CD4-positive, alpha-beta T cell (primary cell): ENCODE measurements at regions not wholly inside any gene's neighbourhood (a gene's known extent, or its start where the extent isn't known, plus 50 kb on each side); places are given as distances from the start of the nearest gene placed in this dataset.

Experiments
- ATAC-seq: fragments of 200-7000 bp; cut with Tn5 transposase; one replicate; pipeline ENCODE4 v1.10.0; 2022; ENCODE audit warnings: mild to moderate bottlenecking; ENCODE audit not compliant: poor library complexity
- CTCF ChIA-PET: fragments of 350-600 bp; sonication (Branson Sonifier 250); formaldehyde crosslinking; loops from one replicate; lab custom pipeline; 2021; ENCODE audit warnings: antibody characterized with exemption, inconsistent platforms; lab: Charles Lee
- POLR2A ChIA-PET: fragments of 350-600 bp; sonication (Branson Sonifier 250); formaldehyde crosslinking; loops from one replicate; lab custom pipeline; 2021; ENCODE audit warnings: antibody characterized with exemption, inconsistent platforms; lab: Charles Lee
- DNase-seq, 14 experiments: peaks; one replicate each; pipeline ENCODE4 v3.0.0-alpha.2; 2013 to 2020; ENCODE audit warnings: mixed read lengths in 2 of 14
- H3K27ac ChIP-seq, 2 donors: one replicate each; pipeline versions ENCODE4 v1.5.1 to v1.7.0; 2013; ENCODE audit warnings: low read length in 2 of 2, low read depth in 1 of 2, mild to moderate bottlenecking in 1 of 2
- H3K27me3 ChIP-seq, 2 experiments: 1 replicate in 1 of 2; 2 replicates in 1 of 2; pipeline versions ENCODE4 v1.6.1 to v1.7.0; 2013; ENCODE audit warnings: low read length in 2 of 2, control low read depth in 1 of 2, mild to moderate bottlenecking in 1 of 2, moderate library complexity in 1 of 2; ENCODE audit not compliant: insufficient read depth in 2 of 2, control insufficient read depth in 1 of 2
- H3K36me3 ChIP-seq: one replicate; pipeline ENCODE4 v1.6.1; 2013; ENCODE audit warnings: low read length, control low read depth; ENCODE audit not compliant: insufficient read depth
- H3K4me1 ChIP-seq: one replicate; pipeline ENCODE4 v1.6.1; 2013; ENCODE audit warnings: low read length, control low read depth; ENCODE audit not compliant: insufficient read depth
- H3K4me3 ChIP-seq: one replicate; pipeline ENCODE4 v1.5.1; 2013; ENCODE audit warnings: mild to moderate bottlenecking, low read length, moderate library complexity
- H3K9me3 ChIP-seq, 2 experiments: 1 replicate in 1 of 2; 2 replicates in 1 of 2; pipeline versions ENCODE4 v1.6.1 to v1.7.0; 2013; ENCODE audit warnings: low read length in 2 of 2, mild to moderate bottlenecking in 2 of 2, control low read depth in 1 of 2, moderate library complexity in 1 of 2; ENCODE audit not compliant: control insufficient read depth in 1 of 2, insufficient read depth in 1 of 2
- H3K27ac Mint-ChIP-seq: one replicate; pipeline ENCODE4 v1.8.0; 2020; ENCODE audit warnings: mixed read lengths
- H3K27me3 Mint-ChIP-seq: one replicate; pipeline ENCODE4 v1.8.0; 2021; ENCODE audit warnings: mixed read lengths
- H3K36me3 Mint-ChIP-seq: one replicate; pipeline ENCODE4 v1.8.0; 2021; ENCODE audit warnings: low read depth, mixed read lengths
- H3K4me1 Mint-ChIP-seq: one replicate; pipeline ENCODE4 v1.8.0; 2021; ENCODE audit warnings: low read depth, mixed read lengths
- H3K4me3 Mint-ChIP-seq: one replicate; pipeline ENCODE4 v1.8.0; 2020; ENCODE audit warnings: mild to moderate bottlenecking, mixed read lengths
- H3K9me3 Mint-ChIP-seq: one replicate; pipeline ENCODE4 v1.8.0; 2020; ENCODE audit warnings: mixed read lengths
- intact Hi-C, 2 experiments: fragments of 100-400 bp; cut with DNase I in 1 of 2; cut with micrococcal nuclease in 1 of 2; formaldehyde crosslinking; loops; one replicate each; pipeline versions ENCODE4 v1.15.1 to v1.9.0; 2023 to 2025; cut with DNase I, micrococcal nuclease
- TF ChIP-seq, protein P1 (sequence below): fragments of 200-600 bp; IDR thresholded peaks from one replicate; pipeline ENCODE4 v1.8.0; 2022; ENCODE audit warnings: antibody characterized with exemption, mild to moderate bottlenecking

DNA sequence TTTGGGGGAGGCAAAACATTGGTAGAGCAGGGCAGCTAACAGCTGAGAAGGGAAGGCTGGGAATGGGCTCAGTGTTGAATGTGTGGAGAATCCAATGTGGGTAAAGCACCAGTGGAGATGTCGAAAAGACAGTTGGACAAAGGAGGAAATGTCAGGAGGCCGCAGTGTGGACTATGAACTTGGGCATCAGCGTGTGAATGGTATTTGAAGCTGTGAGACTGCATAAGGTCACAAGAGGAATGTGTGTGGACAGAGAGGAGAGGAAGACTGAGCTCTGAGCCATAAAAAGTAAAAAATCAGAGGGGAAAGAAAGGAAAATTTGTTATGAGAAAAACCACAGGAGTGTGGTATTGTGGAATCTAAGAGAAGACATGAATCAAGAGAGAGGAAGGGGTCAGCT, 99.4 kb upstream of the ADAMTS16 start:
- no peak overlapping the region for H3K27ac Mint-ChIP-seq
- H3K4me1 Mint-ChIP-seq: no peaks in the 10 kb centered on the region
- H3K9me3 Mint-ChIP-seq: no peaks in the 10 kb centered on the region
- Histone ChIP-seq H3K4me3 (no peak overlapping the region), H3K9me3 (no peaks in the 10 kb centered on the region), H3K27me3 (no peaks in the 10 kb centered on the region), H3K27ac (no peak overlapping the region), H3K36me3 (no peaks in the 10 kb centered on the region), H3K4me1 (no peaks in the 10 kb centered on the region)
- DNase-seq (no peak), ATAC-seq (no peak)
- TF ChIP-seq, protein P1, sequence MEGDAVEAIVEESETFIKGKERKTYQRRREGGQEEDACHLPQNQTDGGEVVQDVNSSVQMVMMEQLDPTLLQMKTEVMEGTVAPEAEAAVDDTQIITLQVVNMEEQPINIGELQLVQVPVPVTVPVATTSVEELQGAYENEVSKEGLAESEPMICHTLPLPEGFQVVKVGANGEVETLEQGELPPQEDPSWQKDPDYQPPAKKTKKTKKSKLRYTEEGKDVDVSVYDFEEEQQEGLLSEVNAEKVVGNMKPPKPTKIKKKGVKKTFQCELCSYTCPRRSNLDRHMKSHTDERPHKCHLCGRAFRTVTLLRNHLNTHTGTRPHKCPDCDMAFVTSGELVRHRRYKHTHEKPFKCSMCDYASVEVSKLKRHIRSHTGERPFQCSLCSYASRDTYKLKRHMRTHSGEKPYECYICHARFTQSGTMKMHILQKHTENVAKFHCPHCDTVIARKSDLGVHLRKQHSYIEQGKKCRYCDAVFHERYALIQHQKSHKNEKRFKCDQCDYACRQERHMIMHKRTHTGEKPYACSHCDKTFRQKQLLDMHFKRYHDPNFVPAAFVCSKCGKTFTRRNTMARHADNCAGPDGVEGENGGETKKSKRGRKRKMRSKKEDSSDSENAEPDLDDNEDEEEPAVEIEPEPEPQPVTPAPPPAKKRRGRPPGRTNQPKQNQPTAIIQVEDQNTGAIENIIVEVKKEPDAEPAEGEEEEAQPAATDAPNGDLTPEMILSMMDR: no peak
- H3K27me3 Mint-ChIP-seq: no peaks in the 10 kb centered on the region
- intact Hi-C loops: no loop called here
- CTCF ChIA-PET: no interaction called here
- H3K4me3 Mint-ChIP-seq: no peak overlapping the region
- H3K36me3 Mint-ChIP-seq: no peaks in the 10 kb centered on the region
- POLR2A ChIA-PET: no interaction called here

DNA sequence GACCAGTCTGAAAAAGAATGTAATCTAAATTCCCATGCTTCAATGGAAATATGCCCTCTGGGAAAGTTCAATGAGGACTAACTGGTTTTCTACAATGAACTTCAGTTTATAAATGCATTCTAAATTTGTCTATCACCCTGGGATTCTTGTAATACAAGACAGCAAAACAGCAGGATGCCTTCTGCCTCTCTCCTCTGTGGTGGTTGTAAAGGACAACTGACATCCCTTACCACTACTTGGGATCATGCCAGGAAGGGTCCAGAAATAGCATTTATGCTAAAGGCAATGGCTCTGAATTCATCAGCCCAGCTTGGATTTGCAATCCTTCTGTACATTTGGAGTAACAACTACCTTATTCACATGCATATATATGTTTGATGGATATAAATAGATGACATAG, 97.3 kb upstream of the ADAMTS16 start:
- Histone ChIP-seq H3K4me1 (no peaks in the 10 kb centered on the region), H3K36me3 (no peaks in the 10 kb centered on the region), H3K27ac (no peak overlapping the region), H3K27me3 (no peaks in the 10 kb centered on the region), H3K4me3 (no peak overlapping the region), H3K9me3 (no peaks in the 10 kb centered on the region)
- Mint-ChIP-seq H3K4me3 (no peak overlapping the region), H3K36me3 (no peaks in the 10 kb centered on the region), H3K4me1 (no peaks in the 10 kb centered on the region), H3K9me3 (no peaks in the 10 kb centered on the region), H3K27me3 (no peaks in the 10 kb centered on the region), H3K27ac (no peak overlapping the region)
- TF ChIP-seq, protein P1: no peak
- intact Hi-C loops: no loop called here
- ChIA-PET CTCF (no interaction called here), POLR2A (no interaction called here)
- no peak for DNase-seq
- ATAC-seq: no peak

DNA sequence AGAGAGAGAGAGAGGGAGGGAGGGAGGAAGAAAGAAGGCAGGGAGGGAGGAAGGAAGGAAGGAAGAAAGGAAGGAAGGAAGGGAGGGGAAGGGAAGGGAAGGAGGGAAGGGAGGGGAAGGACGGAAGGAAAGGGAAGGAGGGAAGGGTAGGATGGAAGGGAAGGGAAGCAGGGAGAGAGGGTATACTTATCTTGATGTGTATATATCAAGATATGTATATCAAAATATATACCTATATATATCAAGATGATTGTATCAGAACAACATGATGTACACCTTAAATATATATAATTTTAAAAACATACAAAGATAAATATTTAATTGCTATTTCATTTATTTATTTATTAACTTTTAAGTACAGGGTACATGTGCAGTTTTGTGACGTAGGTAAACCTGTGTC, 96.8 kb upstream of the ADAMTS16 start:
- no peak overlapping the region for H3K4me3 Mint-ChIP-seq

More for the DNA sequence above, 96.8 kb upstream of the ADAMTS16 start:
- H3K36me3 ChIP-seq: no peaks in the 10 kb centered on the region
- H3K27me3 ChIP-seq: no peaks in the 10 kb centered on the region
- H3K27ac ChIP-seq: no peak overlapping the region
- POLR2A ChIA-PET: no interaction called here
- Mint-ChIP-seq H3K9me3 (no peaks in the 10 kb centered on the region), H3K4me1 (no peaks in the 10 kb centered on the region), H3K27ac (no peak overlapping the region), H3K27me3 (no peaks in the 10 kb centered on the region), H3K36me3 (no peaks in the 10 kb centered on the region)
- TF ChIP-seq, protein P1: no peak
- H3K9me3 ChIP-seq: no peaks in the 10 kb centered on the region
- DNase-seq: no peak
- CTCF ChIA-PET: no interaction called here
- ATAC-seq: no peak
- no peak overlapping the region for H3K4me3 ChIP-seq
- H3K4me1 ChIP-seq: no peaks in the 10 kb centered on the region
- intact Hi-C loops: no loop called here
